OCI-LY1 (cell line): ENCODE measurements at regions not wholly inside any gene's neighbourhood (a gene's known extent, or its start where the extent isn't known, plus 50 kb on each side); places are given as distances from the start of the nearest gene placed in this dataset.

Experiments used
- H2AFZ ChIP-seq: fragments of 200-600 bp; sonication (generic), shearing (Covaris generic); 2 replicates; pipeline ENCODE4 v1.6.0; 2014; ENCODE audit warnings: antibody characterized with exemption, mild to moderate bottlenecking, low read length
- H3F3A ChIP-seq: fragments of 200-600 bp; sonication (generic), shearing (Covaris generic); 2 replicates; pipeline ENCODE4 v1.6.0; 2014; ENCODE audit warnings: mild to moderate bottlenecking, antibody characterized with exemption, low read length, moderate library complexity; ENCODE audit not compliant: insufficient read depth
- H3K27ac ChIP-seq: fragments of 200-600 bp; sonication (generic); 2 replicates; pipeline ENCODE4 v1.5.1; 2014; ENCODE audit warnings: low read length, mixed run types, mild to moderate bottlenecking, low read depth; ENCODE audit not compliant: poor library complexity, severe bottlenecking
- H3K27me3 ChIP-seq: fragments of 200-600 bp; sonication (generic); 2 replicates; pipeline ENCODE4 v1.6.0; 2014; ENCODE audit warnings: antibody characterized with exemption, mild to moderate bottlenecking, low read length, moderate library complexity; ENCODE audit not compliant: insufficient read depth
- H3K36me3 ChIP-seq: fragments of 200-600 bp; sonication (generic); 2 replicates; pipeline ENCODE4 v1.6.1; 2014; ENCODE audit warnings: mild to moderate bottlenecking, antibody characterized with exemption, low read length, moderate library complexity, mixed read lengths; ENCODE audit not compliant: insufficient read depth
- H3K4me1 ChIP-seq: fragments of 200-600 bp; sonication (generic); 2 replicates; pipeline ENCODE4 v1.5.1; 2014; ENCODE audit warnings: mild to moderate bottlenecking, low read length, moderate library complexity; ENCODE audit not compliant: insufficient read depth, severe bottlenecking
- H3K4me2 ChIP-seq: fragments of 200-600 bp; sonication (generic), shearing (Covaris generic); 2 replicates; pipeline ENCODE4 v1.6.1; 2014; ENCODE audit warnings: low read length
- H3K4me3 ChIP-seq: fragments of 200-600 bp; sonication (generic); 2 replicates; pipeline ENCODE4 v1.5.1; 2014; ENCODE audit warnings: low read length, low read depth, mild to moderate bottlenecking, mixed read lengths; ENCODE audit not compliant: poor library complexity, severe bottlenecking
- H3K79me2 ChIP-seq: fragments of 200-600 bp; shearing (Covaris generic); 2 replicates; pipeline ENCODE4 v1.6.1; 2016; ENCODE audit warnings: mixed run types, low read length, mixed read lengths; ENCODE audit not compliant: insufficient read depth
- H3K9ac ChIP-seq: fragments of 200-600 bp; sonication (generic), shearing (Covaris generic); 2 replicates; pipeline ENCODE4 v1.6.1; 2014; ENCODE audit warnings: mild to moderate bottlenecking, low read length, mixed read lengths
- H3K9me2 ChIP-seq: fragments of 200-600 bp; sonication (generic), shearing (Covaris generic); 2 replicates; pipeline ENCODE4 v1.6.1; 2014; ENCODE audit warnings: low read depth, mild to moderate bottlenecking, low read length, mixed read lengths
- H3K9me3 ChIP-seq: fragments of 200-600 bp; shearing (Covaris generic); 2 replicates; pipeline ENCODE4 v1.6.1; 2014; ENCODE audit warnings: low read length, mixed read lengths
- H4K20me1 ChIP-seq: fragments of 200-600 bp; sonication (generic), shearing (Covaris generic); 2 replicates; pipeline ENCODE4 v1.6.0; 2016; ENCODE audit warnings: mild to moderate bottlenecking, low read length; ENCODE audit not compliant: insufficient read depth
- EZH2 ChIP-seq: fragments of 200-600 bp; sonication (generic), shearing (Covaris generic); IDR thresholded peaks from 2 replicates; pipeline ENCODE4 v1.8.0; 2017; ENCODE audit warnings: borderline replicate concordance, mixed run types, mild to moderate bottlenecking, antibody characterized with exemption, low read length, moderate library complexity, mixed read lengths
- TF ChIP-seq, protein P1 (sequence below): fragments of 200-600 bp; sonication (generic), shearing (Covaris generic); IDR thresholded peaks from 2 replicates; pipeline ENCODE4 v1.5.1; 2017; ENCODE audit warnings: mild to moderate bottlenecking, antibody characterized with exemption, low read length, moderate library complexity, mixed read lengths

DNA sequence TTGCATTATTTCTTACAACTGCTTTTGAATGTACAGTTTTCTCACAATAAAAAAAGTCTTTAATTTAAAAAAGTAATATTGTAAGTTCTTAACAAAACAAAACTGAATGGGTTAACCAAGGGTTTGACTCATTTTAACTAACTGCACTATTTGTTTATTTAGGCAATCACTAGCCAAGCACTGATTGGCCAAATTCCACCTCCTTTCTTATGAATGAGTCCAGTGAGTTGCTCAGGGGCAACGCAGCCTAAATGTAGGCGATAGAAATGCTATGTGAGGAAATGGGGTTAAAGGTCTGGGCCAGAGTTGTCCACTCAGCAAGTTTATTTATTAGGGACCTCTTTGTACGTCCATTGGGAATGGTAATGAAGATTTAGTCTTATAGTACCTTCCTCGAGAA, 89.6 kb upstream of the MAF start:
- H4K20me1 ChIP-seq = no peaks in the 10 kb centered on the region
- H3K27ac ChIP-seq = no peak overlapping the region
- no peak overlapping the region for H3K4me3 ChIP-seq
- no peaks in the 10 kb centered on the region for H3K4me1 ChIP-seq
- H3K9me2 ChIP-seq = no peaks in the 10 kb centered on the region
- H3K27me3 ChIP-seq = no peaks in the 10 kb centered on the region
- no peaks in the 10 kb centered on the region for H3K36me3 ChIP-seq
- no peak overlapping the region for H2AFZ ChIP-seq
- H3K9ac ChIP-seq = no peak overlapping the region
- no peaks in the 10 kb centered on the region for H3K79me2 ChIP-seq
- H3K9me3 ChIP-seq = 0 out of 2 replicates have a peak, but pooled peaks cover 3% of the 10 kb centered on the region
- no peak for TF ChIP-seq EZH2
- TF ChIP-seq, protein P1, sequence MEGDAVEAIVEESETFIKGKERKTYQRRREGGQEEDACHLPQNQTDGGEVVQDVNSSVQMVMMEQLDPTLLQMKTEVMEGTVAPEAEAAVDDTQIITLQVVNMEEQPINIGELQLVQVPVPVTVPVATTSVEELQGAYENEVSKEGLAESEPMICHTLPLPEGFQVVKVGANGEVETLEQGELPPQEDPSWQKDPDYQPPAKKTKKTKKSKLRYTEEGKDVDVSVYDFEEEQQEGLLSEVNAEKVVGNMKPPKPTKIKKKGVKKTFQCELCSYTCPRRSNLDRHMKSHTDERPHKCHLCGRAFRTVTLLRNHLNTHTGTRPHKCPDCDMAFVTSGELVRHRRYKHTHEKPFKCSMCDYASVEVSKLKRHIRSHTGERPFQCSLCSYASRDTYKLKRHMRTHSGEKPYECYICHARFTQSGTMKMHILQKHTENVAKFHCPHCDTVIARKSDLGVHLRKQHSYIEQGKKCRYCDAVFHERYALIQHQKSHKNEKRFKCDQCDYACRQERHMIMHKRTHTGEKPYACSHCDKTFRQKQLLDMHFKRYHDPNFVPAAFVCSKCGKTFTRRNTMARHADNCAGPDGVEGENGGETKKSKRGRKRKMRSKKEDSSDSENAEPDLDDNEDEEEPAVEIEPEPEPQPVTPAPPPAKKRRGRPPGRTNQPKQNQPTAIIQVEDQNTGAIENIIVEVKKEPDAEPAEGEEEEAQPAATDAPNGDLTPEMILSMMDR = no peak
- no peaks in the 10 kb centered on the region for H3F3A ChIP-seq
- H3K4me2 ChIP-seq = no peak overlapping the region

DNA sequence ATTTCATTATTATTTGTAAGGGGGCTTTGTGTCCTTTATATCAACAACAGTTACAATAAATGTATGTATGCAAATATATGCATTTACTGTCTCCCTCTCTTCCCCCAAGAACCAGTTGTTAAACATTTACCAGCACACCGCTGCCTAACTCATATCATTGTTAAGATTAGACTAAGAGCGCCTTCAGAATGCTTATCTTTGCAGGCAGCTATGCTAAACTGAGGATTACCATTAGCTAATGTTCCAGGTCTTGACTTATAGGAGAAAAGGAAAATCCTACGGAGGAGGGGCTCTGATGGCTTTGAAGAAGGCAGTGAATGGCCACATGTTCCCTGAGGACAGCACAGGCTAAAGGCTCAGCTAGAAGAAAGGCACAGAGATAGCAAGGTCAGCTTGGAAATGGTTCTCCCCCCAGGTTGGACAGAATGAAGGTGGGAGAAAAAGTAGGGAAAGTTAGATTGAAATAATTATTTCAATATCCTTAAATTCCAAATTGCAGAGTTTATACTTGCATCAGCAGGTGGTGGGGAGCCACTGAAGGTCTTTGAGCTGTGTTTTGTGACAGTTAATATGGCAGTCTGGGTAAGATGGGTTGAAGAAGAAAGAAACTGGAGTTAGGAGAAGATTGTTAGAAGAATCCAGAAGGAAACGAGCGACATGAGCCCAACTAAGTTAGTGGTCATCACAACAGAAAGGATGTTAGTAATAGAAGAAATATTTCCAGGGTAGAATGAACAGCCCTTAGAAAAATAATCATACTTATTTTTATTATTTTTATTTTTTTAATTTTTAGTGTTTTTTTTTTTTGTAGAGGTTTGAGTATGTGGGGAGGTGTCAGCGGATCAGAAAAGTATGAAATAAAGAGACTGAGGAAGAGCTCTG, 87.0 kb upstream of the MAF start:
- no peak overlapping the region for H3K4me2 ChIP-seq
- no peaks in the 10 kb centered on the region for H3K9me2 ChIP-seq
- H3K79me2 ChIP-seq = no peaks in the 10 kb centered on the region
- no peak overlapping the region for H2AFZ ChIP-seq
- no peak overlapping the region for H3K27ac ChIP-seq
- H3K9me3 ChIP-seq = no peaks in the 10 kb centered on the region
- no peaks in the 10 kb centered on the region for H3K4me1 ChIP-seq
- H4K20me1 ChIP-seq = no peaks in the 10 kb centered on the region
- no peak overlapping the region for H3K4me3 ChIP-seq
- H3K9ac ChIP-seq = no peak overlapping the region
- H3F3A ChIP-seq = no peaks in the 10 kb centered on the region
- H3K36me3 ChIP-seq = no peaks in the 10 kb centered on the region
- TF ChIP-seq EZH2 = no peak
- TF ChIP-seq, protein P1 = no peak
- H3K27me3 ChIP-seq = no peaks in the 10 kb centered on the region

DNA sequence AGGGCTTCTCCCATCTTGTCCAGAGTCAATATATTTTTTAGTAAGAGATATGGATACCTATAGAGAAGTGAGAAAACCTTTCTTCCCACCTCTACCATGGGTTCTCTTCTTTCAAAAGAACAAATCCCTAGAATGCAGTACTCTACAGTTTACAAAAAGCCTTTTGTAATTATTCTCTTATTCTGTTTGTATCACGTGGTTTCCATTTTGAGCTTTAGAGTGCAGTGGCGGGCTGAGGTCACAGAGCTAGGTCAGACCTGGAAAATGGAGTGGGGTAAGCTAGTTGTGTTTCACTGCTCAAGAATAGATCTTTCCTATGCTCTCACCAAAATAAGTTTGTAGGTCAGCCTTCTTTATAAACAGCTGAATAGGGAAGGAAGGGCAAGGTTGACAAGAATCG, 85.3 kb upstream of the MAF start:
- Histone ChIP-seq H3K27me3 (no peaks in the 10 kb centered on the region), H3K9me2 (no peaks in the 10 kb centered on the region), H3K79me2 (no peaks in the 10 kb centered on the region), H2AFZ (no peak overlapping the region), H3K27ac (no peak overlapping the region), H3F3A (no peaks in the 10 kb centered on the region), H3K4me1 (no peaks in the 10 kb centered on the region), H3K4me2 (no peak overlapping the region), H3K4me3 (no peak overlapping the region), H4K20me1 (no peaks in the 10 kb centered on the region), H3K36me3 (no peaks in the 10 kb centered on the region), H3K9ac (no peak overlapping the region), H3K9me3 (no peaks in the 10 kb centered on the region)
- TF ChIP-seq EZH2 = no peak
- TF ChIP-seq, protein P1 = no peak
